BLaER1 treated with 17β-estradiol and CSF1 and Interleukin-3, amounts not matched to agents 10 nM and 100 nM (cell line): ENCODE measurements at regions not wholly inside any gene's neighbourhood (a gene's known extent, or its start where the extent isn't known, plus 50 kb on each side); places are given as distances from the start of the nearest gene placed in this dataset.
"Not testable (repeated sequence)": the region's sequence is repeated elsewhere in the genome, so short reads cannot be mapped to it uniquely, and the experiment has no call there.

Source experiments
- H3K27ac ChIP-seq, 11 experiments: shearing (Covaris generic); formaldehyde crosslinking; 2 replicates each; pipeline ENCODE4 v1.8.1; 2022
- H3K27me3 ChIP-seq, 11 experiments: shearing (Covaris generic); formaldehyde crosslinking; 2 replicates each; pipeline ENCODE4 v1.8.1; 2022
- H3K36me3 ChIP-seq, 11 experiments: shearing (Covaris generic); formaldehyde crosslinking; 2 replicates each; pipeline ENCODE4 v1.8.1; 2022
- H3K4me1 ChIP-seq, 10 experiments: shearing (Covaris generic); formaldehyde crosslinking; 2 replicates each; pipeline ENCODE4 v1.8.1; 2022
- H3K4me2 ChIP-seq, 11 experiments: shearing (Covaris generic); formaldehyde crosslinking; 2 replicates each; pipeline ENCODE4 v1.8.1; 2022
- H3K4me3 ChIP-seq, 10 experiments: shearing (Covaris generic); formaldehyde crosslinking; 2 replicates each; pipeline ENCODE4 v1.8.1; 2022
- H3K9ac ChIP-seq, 11 experiments: shearing (Covaris generic); formaldehyde crosslinking; 2 replicates each; pipeline ENCODE4 v1.8.1; 2022
- H3K9me3 ChIP-seq, 11 experiments: shearing (Covaris generic); formaldehyde crosslinking; replicated peaks in 1 of 11; 2 replicates each; pipeline ENCODE4 v1.8.1; 2022
- H4K20me1 ChIP-seq, 11 experiments: shearing (Covaris generic); formaldehyde crosslinking; 2 replicates each; pipeline ENCODE4 v1.8.1; 2022
- Cebpa-rat ChIP-seq, 11 experiments: shearing (Covaris generic); IDR thresholded peaks; 2 replicates each; pipeline ENCODE4 v1.8.1; 2022

GRCh38 chr4:40688446-40689095 is 58.9 kb upstream of the RBM47 start:
- H3K27me3 ChIP-seq: no peaks in the 10 kb centered on the region
- H3K27ac ChIP-seq: no peak overlapping the region
- no peaks in the 10 kb centered on the region for H4K20me1 ChIP-seq
- H3K9me3 ChIP-seq: peaks cover 0 to 17% (median 10%) of the 10 kb centered on the region in 11 experiments; a peak in 15 of 22 replicates
- no peak overlapping the region for H3K4me3 ChIP-seq
- H3K4me2 ChIP-seq: no peak overlapping the region
- H3K36me3 ChIP-seq: no peaks in the 10 kb centered on the region
- peaks cover 0 to 34% (median 15%) of the 10 kb centered on the region in 10 experiments; a peak in 12 of 20 replicates for H3K4me1 ChIP-seq
- no peak for TF ChIP-seq Cebpa-rat (IDR thresholded peaks at IDR 0.05)
- no peak overlapping the region for H3K9ac ChIP-seq

- TF ChIP-seq Cebpa-rat (IDR thresholded peaks at IDR 0.05): no peak
- no peaks in the 10 kb centered on the region for H3K27me3 ChIP-seq
- H3K9ac ChIP-seq: no peak overlapping the region
- H3K4me1 ChIP-seq: peaks cover 0 to 10% (median 0%) of the 10 kb centered on the region in 10 experiments; a peak in 5 of 20 replicates
- no peaks in the 10 kb centered on the region for H3K36me3 ChIP-seq
- no peak overlapping the region for H3K4me2 ChIP-seq
- no peak overlapping the region for H3K27ac ChIP-seq
- H3K4me3 ChIP-seq: no peak overlapping the region
- H3K9me3 ChIP-seq: peaks cover 0 to 17% (median 10%) of the 10 kb centered on the region in 11 experiments; a peak in 15 of 22 replicates
- no peaks in the 10 kb centered on the region for H4K20me1 ChIP-seq
Measured at GRCh38 chr4:40693946-40694345, 55.8 kb upstream of the NSUN7 start.

GRCh38 chr4:40697476-40697875 is 52.3 kb upstream of the NSUN7 start:
- H3K9ac ChIP-seq, H3K27me3 ChIP-seq, H3K9me3 ChIP-seq, H3K4me1 ChIP-seq, H3K36me3 ChIP-seq, H3K27ac ChIP-seq, H4K20me1 ChIP-seq, H3K4me3 ChIP-seq: not testable (repeated sequence)
- H3K4me2 ChIP-seq: peak overlapping the region in 1 of 11 experiments; percentile 53; a peak in 1 of 22 replicates

DNA sequence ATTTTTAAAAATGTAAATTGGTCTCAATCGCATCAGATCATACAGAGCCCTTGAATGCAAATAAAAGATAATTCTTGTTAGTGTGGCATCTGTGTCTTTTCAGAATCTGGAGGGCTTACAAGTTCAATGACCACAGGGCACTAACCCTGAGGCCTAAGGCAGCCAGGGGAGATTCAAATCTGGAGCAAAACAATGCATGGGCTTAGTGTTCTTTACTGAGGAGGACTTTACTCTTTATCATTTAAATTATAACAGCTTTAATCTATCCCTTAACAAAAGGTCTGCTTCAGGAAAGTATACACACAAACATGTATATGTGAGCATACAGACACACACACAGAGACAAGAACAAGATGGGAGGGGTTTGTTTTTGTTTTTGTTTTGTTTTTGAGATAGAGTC is 51.0 kb upstream of the NSUN7 start:
- Histone ChIP-seq H3K4me2 (no peak overlapping the region), H3K27ac (no peak overlapping the region), H3K9ac (no peak overlapping the region), H3K9me3 (no peaks in the 10 kb centered on the region), H3K27me3 (no peaks in the 10 kb centered on the region), H3K36me3 (no peaks in the 10 kb centered on the region), H4K20me1 (no peaks in the 10 kb centered on the region), H3K4me1 (peaks cover 0 to 10% (median 0%) of the 10 kb centered on the region in 10 experiments; a peak in 5 of 20 replicates), H3K4me3 (no peak overlapping the region)
- no peak for TF ChIP-seq Cebpa-rat (IDR thresholded peaks at IDR 0.05)

GRCh38 chr4:40699648-40700047 is 50.1 kb upstream of the NSUN7 start:
- H3K27me3 ChIP-seq: no peaks in the 10 kb centered on the region
- H4K20me1 ChIP-seq: no peaks in the 10 kb centered on the region
- no peaks in the 10 kb centered on the region for H3K9me3 ChIP-seq
- H3K9ac ChIP-seq: no peak overlapping the region
- H3K27ac ChIP-seq: no peak overlapping the region
- peaks cover 0 to 15% (median 2%) of the 10 kb centered on the region in 10 experiments; a peak in 9 of 20 replicates for H3K4me1 ChIP-seq
- H3K4me2 ChIP-seq: no peak overlapping the region
- no peak for TF ChIP-seq Cebpa-rat (IDR thresholded peaks at IDR 0.05)
- H3K36me3 ChIP-seq: no peaks in the 10 kb centered on the region
- H3K4me3 ChIP-seq: no peak overlapping the region
